Panc1 (cell line): ENCODE measurements at regions not wholly inside any gene's neighbourhood (a gene's known extent, or its start where the extent isn't known, plus 50 kb on each side); places are given as distances from the start of the nearest gene placed in this dataset.

ENCODE experiments used
- ATAC-seq: fragments of 200-7000 bp; cut with Tn5 transposase; 2 replicates; pipeline ENCODE4 v1.9.1; 2020; ENCODE audit warnings: mild to moderate bottlenecking, moderate library complexity
- BruUV-seq: library from RNA; stranded (reverse); fragments of 400-500 nt; replicated peaks from 2 replicates; lab custom pipeline; 2021; lab: Mats Ljungman, UMichigan
- CTCF ChIA-PET: fragments of 300-600 bp; sonication (Branson Sonifier 250); formaldehyde crosslinking; loops from one replicate; lab custom pipeline; 2022; ENCODE audit warnings: antibody characterized with exemption; lab: Charles Lee
- POLR2A ChIA-PET: fragments of 300-600 bp; sonication (Branson Sonifier 250); formaldehyde crosslinking; loops from one replicate; lab custom pipeline; 2022; ENCODE audit warnings: antibody characterized with exemption; lab: Charles Lee
- DNase-seq: peaks from one replicate; pipeline ENCODE4 v3.0.0-alpha.2; 2010; ENCODE audit warnings: low read depth, low spot score
- H3K27ac ChIP-seq: 2 replicates; pipeline ENCODE4 v1.5.1; 2011; ENCODE audit warnings: mild to moderate bottlenecking, low read length, inconsistent platforms
- H3K27me3 ChIP-seq: fragments of 200-500 bp; sonication (Bioruptor generic); 2 replicates; pipeline ENCODE4 v1.6.0; 2014; ENCODE audit warnings: low read length, inconsistent platforms; ENCODE audit not compliant: control insufficient read depth, insufficient read depth
- H3K36me3 ChIP-seq: fragments of 200-500 bp; sonication (Bioruptor generic); 2 replicates; pipeline ENCODE4 v1.5.1; 2014; ENCODE audit warnings: inconsistent platforms, mild to moderate bottlenecking, low read length, moderate library complexity; ENCODE audit not compliant: control insufficient read depth, insufficient read depth
- H3K4me1 ChIP-seq: 2 replicates; pipeline ENCODE4 v1.5.1; 2011; ENCODE audit warnings: inconsistent platforms, mild to moderate bottlenecking, low read length, moderate library complexity; ENCODE audit not compliant: control insufficient read depth, insufficient read depth
- H3K4me3 ChIP-seq, 2 experiments: 2 replicates each; pipeline ENCODE4 v1.5.1; 2011 to 2012; ENCODE audit warnings: low read depth in 2 of 2, low read length in 2 of 2, mild to moderate bottlenecking in 2 of 2, inconsistent platforms in 1 of 2, moderate library complexity in 1 of 2
- H3K9me3 ChIP-seq: fragments of 200-500 bp; sonication (Bioruptor generic); 2 replicates; pipeline ENCODE4 v1.5.1; 2014; ENCODE audit warnings: low read depth, mild to moderate bottlenecking, inconsistent platforms, low read length, moderate library complexity; ENCODE audit not compliant: control insufficient read depth, insufficient read depth
- CTCF ChIP-seq: fragments of 450-650 bp; IDR thresholded peaks from 2 replicates; pipeline ENCODE4 v1.5.1; 2017; ENCODE audit warnings: mild to moderate bottlenecking
- POLR2AphosphoS5 ChIP-seq: IDR thresholded peaks from 2 replicates; pipeline ENCODE4 v1.6.1; 2012; ENCODE audit warnings: mild to moderate bottlenecking, low read depth, low read length, moderate library complexity
- REST ChIP-seq, 2 experiments: IDR thresholded peaks; 2 replicates each; pipeline ENCODE4 v1.6.1; 2011 to 2012; ENCODE audit warnings: low read depth in 2 of 2, control low read depth in 1 of 2, low read length in 1 of 2, mild to moderate bottlenecking in 1 of 2, moderate library complexity in 1 of 2; ENCODE audit not compliant: insufficient read depth in 1 of 2
- SIN3A ChIP-seq: IDR thresholded peaks from 2 replicates; pipeline ENCODE4 v1.6.1; 2012; ENCODE audit warnings: low read depth, mild to moderate bottlenecking, low read length, moderate library complexity, borderline replicate concordance; ENCODE audit not compliant: insufficient read depth
- TCF7L2 ChIP-seq: IDR thresholded peaks from 2 replicates; pipeline ENCODE4 v1.6.1; 2011; ENCODE audit warnings: mild to moderate bottlenecking, low read depth, low read length, inconsistent platforms
- in situ Hi-C: cut with HindIII; loops from 2 replicates; pipeline ENCODE4 v1.10.0; 2016; ENCODE audit warnings: low sequenced_read_pairs, low pct_unique_long_range_greater_than_20kb
- intact Hi-C: fragments of 100-400 bp; cut with micrococcal nuclease; formaldehyde crosslinking; loops from one replicate; pipeline ENCODE4 v1.10.0; 2022; ENCODE audit not compliant: unreplicated experiment

- intact Hi-C loops (no loop called here), in situ Hi-C loops (no loop called here)
- no peak for ATAC-seq
- Histone ChIP-seq H3K9me3 (no peaks in the 10 kb centered on the region), H3K4me3 (no peak overlapping the region), H3K4me1 (no peaks in the 10 kb centered on the region), H3K27me3 (no peaks in the 10 kb centered on the region; the same call in 1 of the 2 replicates), H3K36me3 (no peaks in the 10 kb centered on the region; the same call in 1 of the 2 replicates), H3K27ac (no peak overlapping the region)
- POLR2A ChIA-PET = no interaction called here
- DNase-seq = no peak
- CTCF ChIA-PET = no interaction called here
- BruUV-seq = no TSS peak
- TF ChIP-seq REST (IDR thresholded peaks at IDR 0.05; ENCODE audit: insufficient read depth in 1 of 2, low read depth in 2 of 2, low read length in 1 of 2) (no peak), POLR2AphosphoS5 (no peak), SIN3A (no peak), CTCF (no peak), TCF7L2 (no peak)
Measured at GRCh38 chr1:70635868-70636267, 224.8 kb downstream of the CTH start.

- Histone ChIP-seq H3K9me3 (no peaks in the 10 kb centered on the region), H3K4me3 (no peak overlapping the region), H3K36me3 (no peaks in the 10 kb centered on the region), H3K27me3 (no peaks in the 10 kb centered on the region; the same call in 1 of the 2 replicates), H3K27ac (no peak overlapping the region), H3K4me1 (no peaks in the 10 kb centered on the region)
- CTCF ChIA-PET = no interaction called here
- no peak for DNase-seq
- intact Hi-C loops (no loop called here), in situ Hi-C loops (no loop called here)
- POLR2A ChIA-PET = no interaction called here
- BruUV-seq = no TSS peak
- TF ChIP-seq CTCF = no peak
- TF ChIP-seq TCF7L2 = no peak
- TF ChIP-seq POLR2AphosphoS5 = no peak
- TF ChIP-seq REST (IDR thresholded peaks at IDR 0.05; ENCODE audit: insufficient read depth in 1 of 2, low read depth in 2 of 2, low read length in 1 of 2) = no peak
- TF ChIP-seq SIN3A = no peak
- ATAC-seq = no peak
Measured at GRCh38 chr1:70641868-70642267, 230.8 kb downstream of the CTH start.
